Rectal smooth muscle tissue (tissue), 1 donor: ENCODE measurements at regions not wholly inside any gene's neighbourhood (a gene's known extent, or its start where the extent isn't known, plus 50 kb on each side); places are given as distances from the start of the nearest gene placed in this dataset.

Experiments used
- H3K27ac ChIP-seq: one replicate; pipeline ENCODE4 v1.7.0; 2013; ENCODE audit warnings: low read depth, low read length, inconsistent platforms
- H3K27me3 ChIP-seq: one replicate; pipeline ENCODE4 v1.7.0; 2013; ENCODE audit warnings: low read length; ENCODE audit not compliant: control insufficient read depth, insufficient read depth
- H3K36me3 ChIP-seq: one replicate; pipeline ENCODE4 v1.7.0; 2013; ENCODE audit warnings: low read length; ENCODE audit not compliant: control insufficient read depth, insufficient read depth
- H3K4me1 ChIP-seq: one replicate; pipeline ENCODE4 v1.7.0; 2013; ENCODE audit warnings: low read length; ENCODE audit not compliant: control insufficient read depth, insufficient read depth
- H3K4me3 ChIP-seq: one replicate; pipeline ENCODE4 v1.7.0; 2013; ENCODE audit warnings: low read length
- H3K9ac ChIP-seq: one replicate; pipeline ENCODE4 v1.7.0; 2013; ENCODE audit warnings: low read length

DNA sequence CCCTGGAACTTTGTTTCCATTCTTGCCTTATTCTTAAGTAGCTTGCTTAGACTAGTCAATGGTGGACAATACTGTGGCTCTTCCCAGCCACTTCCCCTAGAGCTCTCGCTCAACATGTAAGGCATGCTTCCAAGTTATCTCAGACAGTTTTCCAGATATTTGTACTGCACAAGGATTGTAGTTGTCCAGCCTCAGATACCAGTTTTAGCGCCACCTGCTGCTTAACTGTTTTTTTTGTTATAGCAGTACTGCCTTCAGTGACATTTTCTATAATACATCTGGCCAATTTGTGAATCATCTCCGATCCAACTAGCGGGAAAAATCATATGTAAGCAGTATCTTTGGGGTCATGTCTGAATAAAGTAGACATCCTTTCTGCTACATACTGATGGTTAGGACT is 346.7 kb upstream of the ADGRL4 start:
- Histone ChIP-seq H3K4me1 (no peaks in the 10 kb centered on the region), H3K27me3 (no peaks in the 10 kb centered on the region), H3K9ac (no peak overlapping the region), H3K4me3 (no peak overlapping the region), H3K36me3 (no peaks in the 10 kb centered on the region), H3K27ac (no peak overlapping the region)

DNA sequence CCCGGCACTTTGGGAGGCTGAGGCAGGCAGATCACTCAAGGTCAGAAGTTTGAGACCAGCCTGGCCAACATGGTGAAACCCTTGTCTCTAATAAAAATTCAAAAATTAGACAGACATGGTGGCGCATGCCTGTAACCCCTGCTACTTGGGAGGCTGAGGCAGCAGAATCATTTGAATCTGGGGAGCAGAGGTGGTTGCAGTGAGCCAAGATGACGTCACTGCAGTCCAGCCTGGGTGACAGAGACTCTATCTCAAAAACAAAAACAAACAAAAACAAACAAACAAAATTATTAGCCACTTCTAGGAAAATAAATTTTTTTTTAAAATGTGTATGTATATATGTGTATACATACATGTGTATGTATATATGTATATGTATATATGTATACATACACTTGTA is 320.3 kb upstream of the ADGRL4 start:
- no peaks in the 10 kb centered on the region for H3K4me1 ChIP-seq

DNA sequence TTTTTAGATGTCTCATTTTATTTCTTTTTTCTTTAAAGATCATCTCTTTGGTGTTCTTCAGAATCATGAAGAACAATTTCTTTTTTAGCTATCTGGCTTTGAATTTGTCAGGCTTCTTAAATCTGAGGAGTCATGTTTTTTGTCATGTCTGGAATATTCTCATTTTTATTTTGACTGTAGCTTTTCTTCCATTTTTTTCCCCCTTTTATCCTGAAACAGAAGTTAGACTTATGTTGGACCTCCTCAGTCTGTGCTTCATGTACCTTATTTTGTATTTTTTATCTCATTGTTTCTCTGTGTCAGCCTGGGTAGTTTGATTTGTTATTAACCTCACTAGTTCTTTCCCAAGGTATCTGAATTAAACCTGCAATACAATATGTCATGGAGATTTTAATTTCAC is 319.2 kb upstream of the ADGRL4 start:
- Histone ChIP-seq H3K36me3 (no peaks in the 10 kb centered on the region), H3K9ac (no peak overlapping the region), H3K4me1 (no peaks in the 10 kb centered on the region), H3K27me3 (no peaks in the 10 kb centered on the region), H3K4me3 (no peak overlapping the region), H3K27ac (no peak overlapping the region)

More for the DNA sequence above, 320.3 kb upstream of the ADGRL4 start:
- Histone ChIP-seq H3K27ac (no peak overlapping the region), H3K36me3 (no peaks in the 10 kb centered on the region), H3K4me3 (no peak overlapping the region), H3K9ac (no peak overlapping the region), H3K27me3 (no peaks in the 10 kb centered on the region)

DNA sequence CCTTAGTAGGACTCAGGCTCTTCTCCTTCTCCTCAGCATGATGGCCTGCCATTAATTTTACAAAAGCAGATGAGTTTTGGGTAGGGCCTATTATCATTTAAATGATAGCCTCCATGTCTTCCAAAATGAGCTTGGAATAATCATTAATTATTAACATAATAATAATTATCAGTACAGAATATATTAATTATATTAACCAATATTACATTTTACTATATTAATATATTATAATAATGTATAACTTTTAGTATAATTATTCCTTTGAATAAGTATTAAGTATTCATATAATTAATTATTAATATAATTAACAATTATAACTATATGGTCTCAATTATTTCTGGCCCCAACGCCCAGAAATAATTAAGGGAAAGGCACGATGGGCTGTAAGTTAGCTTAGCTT is 318.6 kb upstream of the ADGRL4 start:
- Histone ChIP-seq H3K4me1 (no peaks in the 10 kb centered on the region), H3K36me3 (no peaks in the 10 kb centered on the region), H3K9ac (no peak overlapping the region), H3K27ac (no peak overlapping the region), H3K27me3 (no peaks in the 10 kb centered on the region), H3K4me3 (no peak overlapping the region)

DNA sequence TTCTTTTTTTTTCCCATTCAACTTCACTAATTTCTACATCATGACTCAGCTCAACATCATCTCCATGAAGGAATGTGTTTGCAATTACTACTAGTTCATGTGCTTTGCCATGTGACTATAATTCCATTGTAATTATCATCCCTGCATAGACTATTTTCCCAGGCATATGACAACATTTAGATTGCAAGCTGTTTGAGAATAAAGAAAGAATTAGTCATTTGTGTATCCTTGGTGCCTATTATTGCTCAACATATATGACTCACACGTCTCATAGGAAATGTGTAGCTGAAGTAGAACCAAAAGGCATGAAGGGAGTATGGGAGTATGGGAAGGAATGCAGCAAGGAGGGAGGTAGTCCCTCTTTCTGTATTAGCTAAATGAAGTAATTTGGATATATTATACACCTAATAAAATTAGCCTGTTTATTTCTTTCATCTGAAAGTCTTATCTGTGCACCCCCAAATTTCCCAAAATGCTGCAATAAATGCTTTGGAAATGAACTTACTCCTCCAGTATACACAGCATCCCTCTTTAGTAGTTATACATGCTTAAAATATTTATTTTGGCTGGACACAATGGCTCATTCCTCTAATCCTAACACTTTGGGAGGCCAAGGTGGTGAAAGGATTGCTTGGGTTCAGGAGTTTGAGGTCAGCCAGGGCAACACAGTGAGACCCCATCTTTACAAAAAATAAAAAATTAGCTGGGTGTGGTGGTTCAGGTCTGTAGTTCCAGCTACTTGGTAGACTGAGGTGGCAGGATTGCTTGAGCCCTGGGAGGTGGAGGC is 316.9 kb upstream of the ADGRL4 start:
- H3K27ac ChIP-seq: no peak overlapping the region
- H3K4me3 ChIP-seq: no peak overlapping the region
- no peaks in the 10 kb centered on the region for H3K4me1 ChIP-seq
- no peak overlapping the region for H3K9ac ChIP-seq
- no peaks in the 10 kb centered on the region for H3K36me3 ChIP-seq
- no peaks in the 10 kb centered on the region for H3K27me3 ChIP-seq

DNA sequence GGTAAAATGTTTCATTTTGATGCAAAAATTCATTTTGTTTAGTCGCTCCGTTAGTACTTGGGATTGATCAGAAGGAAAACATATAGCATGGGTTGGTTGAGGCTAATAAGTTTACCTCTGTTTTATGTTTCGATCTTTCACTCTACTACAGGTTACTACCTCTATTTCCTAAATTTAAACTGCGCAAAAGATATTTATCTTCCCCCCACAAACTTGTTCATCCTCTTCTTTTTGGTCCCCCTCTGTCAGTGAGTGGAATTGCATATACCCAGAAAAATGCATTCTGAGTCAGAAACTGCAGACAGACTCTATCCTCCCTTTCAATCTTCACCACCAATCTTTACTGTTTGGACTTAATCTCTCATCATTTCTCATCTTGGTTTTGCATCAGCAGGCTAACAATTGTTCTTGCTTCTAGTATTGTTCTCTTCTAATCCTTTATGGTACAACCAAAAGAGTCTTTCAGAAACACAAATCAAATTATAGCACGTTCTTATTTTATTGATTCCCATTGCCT is 316.0 kb upstream of the ADGRL4 start:
- no peaks in the 10 kb centered on the region for H3K36me3 ChIP-seq

DNA sequence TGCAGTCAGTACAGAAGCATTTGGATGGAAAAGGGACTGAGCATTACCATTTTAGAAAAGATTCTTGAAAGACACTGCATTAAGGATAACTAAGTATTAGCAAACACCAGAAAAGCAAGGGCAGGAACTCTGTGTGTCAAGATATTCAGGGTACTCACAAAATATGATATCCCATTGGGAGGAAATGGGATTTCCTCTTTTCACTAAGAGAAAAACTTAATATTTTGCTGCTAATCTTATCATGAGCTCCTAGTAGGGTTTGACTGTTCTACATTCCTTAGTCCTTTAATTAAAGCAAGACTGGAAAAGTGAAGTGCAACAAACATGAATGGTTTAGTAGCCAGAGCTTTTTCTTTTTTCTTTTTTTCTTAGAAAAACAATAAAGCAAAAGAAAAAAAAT is 305.9 kb upstream of the ADGRL4 start:
- H3K27me3 ChIP-seq: no peaks in the 10 kb centered on the region

More for the DNA sequence above, 316.0 kb upstream of the ADGRL4 start:
- Histone ChIP-seq H3K27ac (no peak overlapping the region), H3K27me3 (no peaks in the 10 kb centered on the region), H3K4me3 (no peak overlapping the region), H3K4me1 (no peaks in the 10 kb centered on the region), H3K9ac (no peak overlapping the region)

DNA sequence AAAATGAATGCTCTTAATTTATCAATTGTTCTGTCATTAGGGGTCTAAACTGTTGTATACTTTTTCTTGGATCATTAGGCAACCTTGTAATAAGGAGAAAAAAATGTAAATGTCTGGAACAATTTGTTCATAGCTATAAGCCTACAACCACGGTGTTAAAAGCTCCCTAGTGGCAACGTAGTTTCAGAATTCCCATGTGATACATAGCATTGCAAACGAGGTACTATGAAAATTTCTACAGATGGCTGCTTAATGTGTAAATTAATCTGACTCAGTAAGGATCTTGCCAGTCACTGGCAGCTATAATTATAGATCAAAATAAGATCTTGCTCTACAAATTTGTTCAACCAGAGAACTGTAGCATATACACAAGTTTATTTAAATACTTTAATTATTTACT is 304.1 kb upstream of the ADGRL4 start:
- Histone ChIP-seq H3K27me3 (no peaks in the 10 kb centered on the region), H3K4me3 (no peak overlapping the region), H3K27ac (no peak overlapping the region), H3K4me1 (no peaks in the 10 kb centered on the region), H3K9ac (no peak overlapping the region), H3K36me3 (no peaks in the 10 kb centered on the region)

More for the DNA sequence above, 305.9 kb upstream of the ADGRL4 start:
- no peak overlapping the region for H3K27ac ChIP-seq
- H3K4me3 ChIP-seq: no peak overlapping the region
- no peak overlapping the region for H3K9ac ChIP-seq
- no peaks in the 10 kb centered on the region for H3K36me3 ChIP-seq
- no peaks in the 10 kb centered on the region for H3K4me1 ChIP-seq

DNA sequence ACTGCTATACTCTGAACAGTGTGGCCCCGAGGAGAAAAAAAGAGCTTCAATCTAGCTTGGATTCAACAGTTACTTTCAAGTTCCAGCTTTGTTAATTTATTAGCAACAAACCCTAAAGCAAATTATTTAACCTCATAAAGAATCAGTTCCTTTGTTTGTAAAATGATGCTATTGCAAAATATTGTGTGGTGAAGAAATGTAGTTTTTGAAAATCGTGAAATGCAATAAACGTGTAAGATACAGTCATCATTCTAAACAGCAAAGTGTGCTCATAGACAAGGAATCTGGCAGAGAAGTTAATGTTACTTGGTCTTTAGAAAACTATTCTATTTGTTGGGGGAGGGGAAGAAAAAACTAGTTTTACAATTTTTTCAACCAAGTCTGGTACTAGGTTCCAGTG is 297.6 kb upstream of the ADGRL4 start:
- no peaks in the 10 kb centered on the region for H3K27me3 ChIP-seq
- H3K9ac ChIP-seq: no peak overlapping the region
- no peaks in the 10 kb centered on the region for H3K36me3 ChIP-seq

DNA sequence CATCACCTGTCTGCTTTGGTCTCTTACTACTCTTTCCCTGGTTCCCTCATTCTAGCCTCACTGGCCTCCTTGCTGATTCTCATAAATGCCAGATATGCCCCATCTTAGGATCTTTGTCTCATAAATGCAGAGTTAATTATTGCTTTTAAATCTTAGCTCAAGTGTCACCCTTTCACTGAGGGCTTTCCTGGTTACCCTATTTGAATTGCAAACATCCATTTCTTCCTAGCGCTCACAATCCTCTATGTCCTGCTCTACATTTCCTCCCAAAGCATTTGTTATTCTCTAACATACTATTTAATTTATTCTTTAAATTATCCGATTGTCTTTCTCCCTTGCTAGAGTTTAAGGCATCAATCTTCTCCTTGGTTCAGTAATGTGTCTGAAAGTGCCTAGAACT is 296.5 kb upstream of the ADGRL4 start:
- no peak overlapping the region for H3K9ac ChIP-seq
- H3K27me3 ChIP-seq: no peaks in the 10 kb centered on the region
- H3K4me1 ChIP-seq: no peaks in the 10 kb centered on the region
- no peak overlapping the region for H3K4me3 ChIP-seq
- no peaks in the 10 kb centered on the region for H3K36me3 ChIP-seq
- no peak overlapping the region for H3K27ac ChIP-seq

More for the DNA sequence above, 297.6 kb upstream of the ADGRL4 start:
- Histone ChIP-seq H3K27ac (no peak overlapping the region), H3K4me3 (no peak overlapping the region), H3K4me1 (no peaks in the 10 kb centered on the region)

DNA sequence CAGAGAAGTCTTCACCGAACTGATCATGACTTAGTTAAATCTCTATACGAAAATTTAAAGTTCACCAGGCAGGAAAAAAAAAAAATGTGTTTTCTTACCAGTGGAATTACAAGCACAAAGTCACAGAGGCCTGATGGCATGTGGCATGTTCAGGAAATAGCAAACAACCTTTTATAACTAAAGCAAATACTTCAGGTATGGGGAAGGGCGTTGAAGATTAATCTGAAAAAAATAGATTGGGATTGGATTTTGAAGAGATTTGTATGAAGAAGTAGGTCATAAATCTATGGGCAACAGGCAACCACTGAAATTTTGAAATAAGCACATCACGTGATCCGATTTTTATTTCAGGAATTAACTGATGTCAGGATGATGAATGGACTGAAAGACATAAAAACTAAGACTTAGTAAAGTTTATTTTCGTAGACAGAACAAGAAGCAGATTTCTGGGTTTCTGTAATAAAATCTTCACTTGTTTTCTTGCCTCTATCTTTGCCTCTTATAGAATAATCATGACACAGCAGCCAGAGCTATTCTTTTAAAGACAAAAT is 295.9 kb upstream of the ADGRL4 start:
- Histone ChIP-seq H3K27me3 (no peaks in the 10 kb centered on the region), H3K27ac (no peak overlapping the region), H3K9ac (no peak overlapping the region), H3K4me1 (no peaks in the 10 kb centered on the region), H3K4me3 (no peak overlapping the region), H3K36me3 (no peaks in the 10 kb centered on the region)

DNA sequence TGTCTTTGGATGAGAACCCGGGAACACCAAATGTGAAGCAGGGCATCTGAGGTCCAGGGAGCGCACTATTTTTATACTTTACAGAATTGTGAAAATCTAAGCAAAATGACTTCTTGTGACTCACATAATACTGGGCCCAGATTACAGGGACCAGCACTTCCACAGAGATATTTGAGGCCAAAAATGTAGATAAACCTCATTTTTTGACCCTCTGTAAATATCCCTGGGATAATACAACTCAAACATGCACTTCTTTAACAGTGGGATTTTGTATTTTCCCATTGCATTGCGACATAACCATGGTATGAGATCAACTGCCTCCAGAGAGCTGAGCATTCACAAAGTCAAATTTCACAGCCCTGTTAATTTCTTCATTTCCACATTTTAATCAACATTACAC is 289.4 kb upstream of the ADGRL4 start:
- no peaks in the 10 kb centered on the region for H3K27me3 ChIP-seq
- H3K36me3 ChIP-seq: no peaks in the 10 kb centered on the region
- H3K4me1 ChIP-seq: no peaks in the 10 kb centered on the region
- H3K27ac ChIP-seq: no peak overlapping the region
- H3K4me3 ChIP-seq: no peak overlapping the region
- no peak overlapping the region for H3K9ac ChIP-seq

DNA sequence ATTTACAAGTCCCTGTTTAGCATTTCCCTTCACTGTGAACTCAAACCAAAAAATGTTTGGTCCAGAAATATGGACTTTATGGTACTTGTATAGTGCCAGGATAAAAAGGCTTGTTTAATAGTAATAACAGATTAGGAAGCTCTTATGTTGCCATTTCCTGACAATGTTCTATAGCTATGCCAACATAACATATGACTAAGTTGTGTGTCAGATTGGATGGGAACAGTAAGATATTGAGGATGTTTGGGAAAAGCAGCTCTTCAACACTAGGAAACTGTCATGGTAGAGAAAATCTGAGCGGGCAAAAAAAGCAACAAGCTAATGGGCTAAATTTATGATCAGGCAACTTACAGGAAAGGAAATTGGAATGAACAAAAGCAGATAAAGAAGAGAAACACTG is 287.1 kb upstream of the ADGRL4 start:
- Histone ChIP-seq H3K4me3 (no peak overlapping the region), H3K36me3 (no peaks in the 10 kb centered on the region), H3K27ac (no peak overlapping the region), H3K4me1 (no peaks in the 10 kb centered on the region), H3K27me3 (no peaks in the 10 kb centered on the region), H3K9ac (no peak overlapping the region)
